Hepatocyte (in vitro differentiated cells): ENCODE measurements at regions not wholly inside any gene's neighbourhood (a gene's known extent, or its start where the extent isn't known, plus 50 kb on each side); places are given as distances from the start of the nearest gene placed in this dataset.

Source experiments
- DNase-seq: peaks from one replicate; pipeline ENCODE4 v3.0.0-alpha.2; 2016; ENCODE audit warnings: low spot score
- H2AFZ ChIP-seq: fragments of 200-600 bp; sonication (generic); 2 replicates; pipeline ENCODE4 v1.6.0; 2016; ENCODE audit warnings: antibody characterized with exemption, mild to moderate bottlenecking
- H3K27ac ChIP-seq: fragments of 200-600 bp; sonication (generic); 2 replicates; pipeline ENCODE4 v1.5.1; 2016; ENCODE audit warnings: mild to moderate bottlenecking
- H3K27me3 ChIP-seq: fragments of 200-600 bp; sonication (generic); 2 replicates; pipeline ENCODE4 v1.6.1; 2016
- H3K36me3 ChIP-seq: fragments of 200-600 bp; sonication (generic); replicated peaks from 2 replicates; pipeline ENCODE4 v1.5.1; 2016; ENCODE audit warnings: low read depth; ENCODE audit not compliant: insufficient read depth
- H3K4me1 ChIP-seq: fragments of 200-600 bp; sonication (generic); 2 replicates; pipeline ENCODE4 v1.5.1; 2016; ENCODE audit warnings: mild to moderate bottlenecking, moderate library complexity; ENCODE audit not compliant: insufficient read depth
- H3K4me2 ChIP-seq: fragments of 200-600 bp; sonication (generic); 2 replicates; pipeline ENCODE4 v1.6.0; 2016
- H3K4me3 ChIP-seq: fragments of 200-600 bp; sonication (generic); 2 replicates; pipeline ENCODE4 v1.5.1; 2016; ENCODE audit warnings: mild to moderate bottlenecking
- H3K79me2 ChIP-seq: fragments of 200-600 bp; sonication (generic); 2 replicates; pipeline ENCODE4 v1.6.0; 2017; ENCODE audit warnings: mild to moderate bottlenecking
- H3K9me2 ChIP-seq: fragments of 200-600 bp; sonication (generic); replicated peaks from 2 replicates; pipeline ENCODE4 v1.6.0; 2017; ENCODE audit warnings: mild to moderate bottlenecking; ENCODE audit not compliant: insufficient read depth
- H3K9me3 ChIP-seq: fragments of 200-600 bp; sonication (generic); 2 replicates; pipeline ENCODE4 v1.5.1; 2016; ENCODE audit warnings: low read depth, mild to moderate bottlenecking
- H4K20me1 ChIP-seq: fragments of 200-600 bp; sonication (generic); 2 replicates; pipeline ENCODE4 v1.6.0; 2016; ENCODE audit warnings: mild to moderate bottlenecking; ENCODE audit not compliant: insufficient read depth, poor library complexity, severe bottlenecking
- EZH2 ChIP-seq: fragments of 200-600 bp; sonication (generic); IDR thresholded peaks from 2 replicates; pipeline ENCODE4 v1.6.1; 2016; ENCODE audit warnings: antibody characterized with exemption, mild to moderate bottlenecking, borderline replicate concordance
- EZH2phosphoT487 ChIP-seq: fragments of 200-600 bp; sonication (generic); IDR thresholded peaks from one replicate; pipeline ENCODE4 v1.6.1; 2018; ENCODE audit warnings: antibody characterized with exemption, mild to moderate bottlenecking, low read depth, moderate library complexity; ENCODE audit not compliant: unreplicated experiment, severe bottlenecking
- WGBS: methylation state at CpG from one replicate; pipeline ENCODE4 v1.1.6; 2016; ENCODE audit warnings: low lambda C conversion rate; ENCODE audit errors: missing lambda C conversion rate; 5-methylcytosine and 5-hydroxymethylcytosine counted together
- TF ChIP-seq, protein P1 (sequence below): fragments of 200-600 bp; sonication (generic); IDR thresholded peaks from 2 replicates; pipeline ENCODE4 v1.5.1; 2016; ENCODE audit warnings: antibody characterized with exemption, mild to moderate bottlenecking; ENCODE audit not compliant: poor library complexity

DNA sequence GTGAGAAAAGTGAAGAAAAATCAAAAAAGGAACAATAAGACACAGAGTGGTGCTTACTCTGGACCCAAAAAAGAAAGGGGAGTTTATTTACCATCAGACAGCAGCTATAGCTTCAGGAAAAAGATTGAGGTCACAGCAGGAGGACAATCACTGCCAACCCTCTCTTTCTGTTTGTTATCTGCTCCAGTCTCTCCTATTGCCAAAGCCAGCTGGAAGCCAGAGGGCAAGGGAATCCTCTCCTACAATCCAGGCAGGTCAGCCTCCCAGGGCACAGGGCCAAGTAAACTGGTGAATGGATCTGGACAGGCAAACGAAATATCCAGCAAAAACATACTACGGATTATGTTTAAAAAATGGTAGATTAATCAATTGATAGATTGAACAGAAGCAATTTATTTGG is 306.9 kb upstream of the SLIT2 start:
- TF ChIP-seq EZH2 (no peak), EZH2phosphoT487 (no peak)
- TF ChIP-seq, protein P1, sequence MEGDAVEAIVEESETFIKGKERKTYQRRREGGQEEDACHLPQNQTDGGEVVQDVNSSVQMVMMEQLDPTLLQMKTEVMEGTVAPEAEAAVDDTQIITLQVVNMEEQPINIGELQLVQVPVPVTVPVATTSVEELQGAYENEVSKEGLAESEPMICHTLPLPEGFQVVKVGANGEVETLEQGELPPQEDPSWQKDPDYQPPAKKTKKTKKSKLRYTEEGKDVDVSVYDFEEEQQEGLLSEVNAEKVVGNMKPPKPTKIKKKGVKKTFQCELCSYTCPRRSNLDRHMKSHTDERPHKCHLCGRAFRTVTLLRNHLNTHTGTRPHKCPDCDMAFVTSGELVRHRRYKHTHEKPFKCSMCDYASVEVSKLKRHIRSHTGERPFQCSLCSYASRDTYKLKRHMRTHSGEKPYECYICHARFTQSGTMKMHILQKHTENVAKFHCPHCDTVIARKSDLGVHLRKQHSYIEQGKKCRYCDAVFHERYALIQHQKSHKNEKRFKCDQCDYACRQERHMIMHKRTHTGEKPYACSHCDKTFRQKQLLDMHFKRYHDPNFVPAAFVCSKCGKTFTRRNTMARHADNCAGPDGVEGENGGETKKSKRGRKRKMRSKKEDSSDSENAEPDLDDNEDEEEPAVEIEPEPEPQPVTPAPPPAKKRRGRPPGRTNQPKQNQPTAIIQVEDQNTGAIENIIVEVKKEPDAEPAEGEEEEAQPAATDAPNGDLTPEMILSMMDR: no peak
- WGBS: 79% methylated on average over 2 of the region's 2 CpGs
- no peaks in the 10 kb centered on the region for H3K27me3 ChIP-seq
- H3K9me3 ChIP-seq: no peaks in the 10 kb centered on the region
- DNase-seq: no peak
- peak overlapping the region; percentile 21 for H3K27ac ChIP-seq
- H3K4me1 ChIP-seq: peaks cover 16% of the 10 kb centered on the region
- no peaks in the 10 kb centered on the region for H4K20me1 ChIP-seq
- H3K79me2 ChIP-seq: no peaks in the 10 kb centered on the region
- H3K4me2 ChIP-seq: no peak overlapping the region
- H2AFZ ChIP-seq: no peak overlapping the region
- H3K9me2 ChIP-seq: no peaks in the 10 kb centered on the region
- H3K4me3 ChIP-seq: no peak overlapping the region
- no peaks in the 10 kb centered on the region for H3K36me3 ChIP-seq

DNA sequence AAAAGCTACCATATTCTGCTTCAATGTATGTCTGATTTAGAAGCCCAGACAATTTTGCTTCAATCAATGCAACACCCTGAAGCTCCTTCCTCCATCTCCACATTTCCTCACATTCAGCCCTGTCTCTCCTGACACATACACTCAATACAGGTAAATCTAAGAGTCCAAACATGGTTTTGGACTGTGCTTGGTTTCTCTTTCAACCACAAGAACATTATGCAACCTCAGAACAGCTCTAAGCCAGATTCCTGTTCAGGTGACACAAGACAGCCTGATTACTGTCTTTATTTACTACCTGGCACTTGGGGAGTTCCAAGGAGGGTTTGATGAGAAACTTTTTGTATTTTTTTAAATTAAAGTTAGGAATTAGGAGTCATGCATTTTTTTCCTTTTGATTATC is 307.5 kb upstream of the SLIT2 start:
- Histone ChIP-seq H3K27ac (peak overlapping the region; percentile 21), H3K4me2 (no peak overlapping the region), H2AFZ (no peak overlapping the region), H3K9me2 (no peaks in the 10 kb centered on the region), H3K27me3 (no peaks in the 10 kb centered on the region), H4K20me1 (no peaks in the 10 kb centered on the region), H3K4me3 (no peak overlapping the region), H3K9me3 (no peaks in the 10 kb centered on the region), H3K4me1 (peaks cover 16% of the 10 kb centered on the region), H3K79me2 (no peaks in the 10 kb centered on the region), H3K36me3 (no peaks in the 10 kb centered on the region)
- DNase-seq: no peak
- TF ChIP-seq EZH2phosphoT487 (no peak), EZH2 (no peak)
- TF ChIP-seq, protein P1: no peak

DNA sequence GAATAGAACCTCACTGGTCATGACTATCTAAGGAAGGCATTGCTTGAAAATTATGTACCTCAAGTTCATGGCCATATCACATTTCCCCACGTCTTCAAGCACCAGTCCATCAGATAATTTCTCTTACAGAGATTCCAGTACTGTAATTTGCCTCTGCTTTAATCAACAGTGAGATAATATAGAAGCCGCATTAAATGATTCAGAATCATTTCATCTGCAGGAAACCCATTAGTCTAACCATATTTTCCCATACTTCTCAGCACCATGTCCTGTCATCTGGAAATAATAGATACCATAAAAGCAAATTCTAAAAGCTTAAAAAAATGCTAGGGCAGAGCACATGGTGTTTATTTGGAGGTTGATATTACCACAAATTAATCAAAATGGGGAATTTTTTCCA is 310.3 kb upstream of the SLIT2 start:
- Histone ChIP-seq H3K27me3 (no peaks in the 10 kb centered on the region), H3K4me3 (no peak overlapping the region), H2AFZ (no peak overlapping the region), H3K4me2 (no peak overlapping the region), H3K27ac (no peak overlapping the region), H3K9me3 (no peaks in the 10 kb centered on the region), H3K79me2 (no peaks in the 10 kb centered on the region), H3K9me2 (no peaks in the 10 kb centered on the region), H3K4me1 (peaks cover 9% of the 10 kb centered on the region), H4K20me1 (no peaks in the 10 kb centered on the region), H3K36me3 (no peaks in the 10 kb centered on the region)
- TF ChIP-seq, protein P1: no peak
- TF ChIP-seq EZH2phosphoT487 (no peak), EZH2 (no peak)
- DNase-seq: no peak
- WGBS: 83% methylated on average over 2 of the region's 2 CpGs

DNA sequence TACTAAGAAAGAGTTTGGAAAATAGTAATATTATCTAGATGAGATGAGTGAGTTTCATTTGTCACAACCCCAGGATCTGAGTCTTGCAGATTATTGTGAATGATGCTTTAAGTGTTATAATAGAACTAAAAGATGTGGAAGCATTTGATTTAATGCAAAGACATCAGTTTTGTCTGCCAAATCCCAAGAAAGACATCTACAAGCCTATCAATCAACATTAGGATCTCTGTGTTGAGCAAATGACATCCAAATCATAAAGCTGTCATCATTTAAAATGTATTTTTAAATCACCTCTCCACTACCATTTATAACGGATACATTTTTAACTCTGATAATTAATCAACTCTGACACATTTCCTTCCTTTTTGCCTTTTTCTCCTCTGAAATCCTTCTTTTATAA is 310.8 kb upstream of the SLIT2 start:
- 93% methylated on average over 1 of the region's 1 CpG for WGBS
- no peaks in the 10 kb centered on the region for H3K27me3 ChIP-seq
- no peak overlapping the region for H3K4me2 ChIP-seq
- H3K36me3 ChIP-seq: no peaks in the 10 kb centered on the region
- no peaks in the 10 kb centered on the region for H3K9me2 ChIP-seq
- no peak overlapping the region for H3K27ac ChIP-seq
- H3K4me3 ChIP-seq: no peak overlapping the region
- no peaks in the 10 kb centered on the region for H4K20me1 ChIP-seq
- H3K4me1 ChIP-seq: peaks cover 4% of the 10 kb centered on the region
- H3K9me3 ChIP-seq: no peaks in the 10 kb centered on the region
- no peaks in the 10 kb centered on the region for H3K79me2 ChIP-seq
- H2AFZ ChIP-seq: no peak overlapping the region
- no peak for TF ChIP-seq EZH2
- TF ChIP-seq, protein P1: no peak
- TF ChIP-seq EZH2phosphoT487: no peak
- DNase-seq: no peak
